ENCODE measurements at regions not wholly inside any gene's neighbourhood (a gene's known extent, or its start where the extent isn't known, plus 50 kb on each side); places are given as distances from the start of the nearest gene placed in this dataset.

DNA sequence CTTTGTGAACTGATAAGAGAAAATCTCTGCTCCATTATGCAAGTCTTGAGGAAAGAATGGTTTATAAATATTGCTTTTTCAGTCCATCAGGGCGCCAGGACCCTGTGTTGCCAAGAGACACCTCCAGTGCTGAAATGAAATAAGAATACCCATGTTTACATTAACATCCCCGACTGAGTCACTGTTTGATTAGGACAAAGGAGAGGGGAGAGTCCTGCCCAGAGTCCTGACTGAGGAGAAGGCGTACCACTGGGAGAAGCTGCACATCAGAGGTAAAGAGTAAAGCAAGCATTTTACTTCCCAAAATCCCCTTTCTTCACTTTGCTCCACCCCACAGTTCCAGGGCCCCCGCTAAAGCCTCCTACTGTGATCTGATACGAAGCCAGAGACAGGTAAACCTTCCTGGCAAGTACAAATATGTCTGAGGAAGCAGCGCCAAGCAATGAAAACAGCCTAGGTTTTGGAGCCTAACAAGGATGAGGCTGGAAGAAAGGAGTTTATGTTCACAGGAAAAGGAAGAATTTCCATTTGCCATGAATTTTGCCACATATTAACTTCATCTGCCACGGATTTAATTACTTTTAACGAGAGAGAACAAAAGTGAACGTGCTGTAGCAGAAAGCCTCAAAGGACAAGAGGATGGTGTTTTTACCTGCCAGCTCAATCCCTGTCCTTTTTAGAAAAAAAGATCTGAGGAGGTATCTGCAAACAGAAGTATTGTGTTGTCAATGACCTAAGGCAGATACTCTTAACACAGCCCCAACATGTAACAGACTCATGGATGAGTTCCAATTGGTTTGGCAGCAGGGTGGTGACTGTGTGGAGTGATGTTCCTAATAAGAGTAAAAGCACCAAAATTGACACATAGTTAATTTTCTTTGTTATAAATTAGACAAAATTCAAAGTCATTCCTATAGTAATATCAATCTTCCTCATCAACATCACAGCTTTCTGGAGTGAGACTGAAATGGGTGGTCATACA lies 209.4 kb upstream of the TLE4 start:
- DNase-seq, result no peak

DNA sequence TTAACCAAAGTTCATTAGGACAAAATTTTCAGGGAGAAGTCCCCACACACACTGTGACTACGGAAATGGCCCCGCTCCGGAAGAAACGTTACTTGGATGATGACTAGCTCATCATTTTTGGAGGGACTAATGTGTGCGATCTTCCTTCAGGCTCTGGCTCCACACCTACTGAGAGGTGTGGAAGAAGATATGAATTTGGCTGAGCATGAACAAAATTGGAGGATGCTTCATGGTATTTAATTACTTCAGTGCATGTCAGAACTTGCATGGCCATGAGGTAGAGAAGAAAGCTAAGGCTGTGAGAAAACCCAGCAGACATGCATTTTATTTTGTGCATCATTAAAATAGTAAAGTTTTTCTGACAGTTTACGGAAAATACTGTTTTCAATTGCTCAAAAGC lies 202.1 kb upstream of the TLE4 start:
- no peak for DNase-seq

DNA sequence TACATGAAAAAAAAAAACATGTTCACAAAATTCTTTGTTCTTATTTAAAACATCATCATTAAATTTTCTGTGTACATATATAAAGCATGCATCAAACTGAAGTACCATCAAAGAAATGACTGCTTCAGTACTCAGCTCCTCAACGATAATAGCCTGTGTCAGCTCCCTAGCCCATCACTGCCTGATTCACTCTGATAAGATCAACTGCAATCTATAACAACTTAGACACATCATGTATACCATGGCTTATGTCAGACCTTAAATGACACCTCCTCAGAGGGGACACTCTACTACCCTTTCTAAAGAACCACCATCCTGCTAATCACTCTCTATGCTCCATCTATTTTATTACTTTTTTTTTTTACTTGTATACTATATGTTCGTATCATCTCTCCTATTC lies 200.5 kb upstream of the TLE4 start:
- DNase-seq, result no peak

DNA sequence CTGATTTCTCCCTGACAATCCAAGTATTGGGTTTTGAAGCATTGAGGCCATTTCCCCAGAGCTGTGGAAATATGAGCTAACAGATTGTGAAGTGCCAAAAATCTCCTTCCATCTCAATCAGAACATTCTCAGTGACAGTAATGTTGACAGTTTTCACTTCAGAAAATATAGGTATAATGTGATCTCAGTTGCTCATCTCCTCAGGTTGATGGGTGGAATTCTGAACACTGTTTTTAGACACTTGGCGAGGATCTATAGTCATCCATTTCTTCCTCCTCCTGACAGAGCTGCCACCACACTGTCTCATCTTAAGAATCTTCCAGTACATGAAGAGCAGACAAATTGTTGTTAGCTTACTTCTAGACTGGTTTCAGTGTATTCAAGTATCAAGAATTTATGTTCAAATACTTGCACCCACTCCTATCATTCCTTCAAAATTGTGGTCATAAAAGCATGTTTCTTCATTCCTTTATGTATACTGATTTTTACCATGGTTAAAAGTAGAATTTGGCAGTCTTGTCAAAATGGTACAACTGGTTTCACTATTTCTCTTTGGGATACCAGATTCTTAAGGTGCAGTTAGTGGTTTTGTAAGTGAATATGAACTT lies 199.7 kb upstream of the TLE4 start:
- no peak for DNase-seq

DNA sequence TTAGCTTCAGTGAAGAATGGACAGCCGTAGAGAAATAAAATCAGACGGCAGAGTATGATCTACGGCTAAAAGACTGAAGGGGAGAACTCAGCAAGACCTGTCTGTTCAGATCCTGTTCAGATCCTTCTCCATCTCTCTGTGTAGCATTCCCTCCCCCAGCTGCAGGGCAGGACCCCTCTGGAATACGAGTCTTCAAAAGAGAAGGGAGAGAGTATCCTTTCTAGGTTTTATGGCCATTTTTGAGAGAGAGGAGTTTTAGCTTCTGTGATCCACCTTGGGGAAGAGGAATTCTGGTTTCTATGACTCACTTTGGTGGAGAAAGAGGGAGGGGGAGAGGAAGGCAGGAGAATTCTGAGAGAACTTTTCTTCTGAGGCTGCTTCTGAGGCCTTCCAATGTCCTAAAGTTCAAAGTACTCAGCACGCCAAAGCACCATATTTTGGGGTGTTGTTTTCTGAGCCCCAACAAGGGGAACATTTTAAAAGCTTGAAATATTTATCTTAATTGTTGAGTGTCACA lies 194.4 kb upstream of the TLE4 start:
- no peak for DNase-seq

DNA sequence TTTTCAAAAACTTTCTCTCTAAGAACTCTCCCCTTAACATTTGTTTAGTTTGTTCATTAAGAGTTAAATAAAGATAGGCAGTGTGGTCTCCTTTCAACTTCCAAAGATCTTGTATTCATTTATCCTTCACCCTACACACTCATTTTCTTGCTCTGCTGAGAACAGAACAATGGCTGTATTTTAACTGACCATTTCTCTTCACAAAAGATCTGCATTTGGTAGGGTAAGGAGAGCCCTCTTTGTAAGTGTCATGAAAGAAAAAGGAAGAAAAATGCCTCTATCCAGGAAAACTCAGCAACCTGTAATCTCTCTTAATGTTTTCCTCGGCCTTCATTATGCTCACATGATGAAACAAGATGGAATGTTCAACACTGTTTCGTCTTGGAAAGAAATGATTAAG lies 193.7 kb upstream of the TLE4 start:
- no peak for DNase-seq

DNA sequence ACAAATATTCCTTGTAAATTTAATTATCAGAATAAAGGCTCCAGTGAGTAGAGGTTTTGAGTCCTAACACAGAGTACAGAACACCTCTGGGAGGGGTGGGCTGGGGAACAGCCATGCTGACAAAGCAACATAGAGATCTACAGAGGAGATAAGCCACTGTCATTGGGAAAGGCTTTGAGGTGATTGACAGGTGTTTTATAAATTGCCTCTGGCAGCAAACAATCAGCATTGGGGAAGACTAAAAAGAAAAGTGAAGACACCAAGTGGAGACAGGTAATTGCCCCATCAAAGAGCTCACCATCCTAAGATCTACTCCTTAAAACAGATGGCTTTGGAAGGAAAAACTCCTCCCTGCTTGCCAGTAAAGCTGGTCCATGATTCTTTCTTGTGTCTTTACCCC lies 189.7 kb upstream of the TLE4 start:
- DNase-seq, result no peak

DNA sequence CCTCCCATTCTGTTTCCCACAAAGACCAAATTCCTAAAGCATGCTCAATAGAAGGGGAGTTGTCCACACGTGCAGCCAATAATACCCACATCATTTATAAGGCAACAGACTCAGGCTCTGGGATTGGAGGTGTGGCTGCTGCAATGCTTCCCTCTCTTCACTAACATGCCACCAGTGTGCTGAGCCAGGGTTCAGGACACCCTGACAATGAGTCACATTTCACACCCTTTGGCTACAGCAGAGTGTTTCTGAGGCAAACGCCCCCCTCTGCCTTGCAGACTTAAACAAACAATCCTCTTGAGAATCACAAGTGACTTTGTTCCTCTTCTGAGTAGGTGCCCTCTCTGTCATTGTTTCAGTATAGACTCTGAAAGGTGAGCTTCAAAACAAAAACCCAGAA lies 189.3 kb upstream of the TLE4 start:
- DNase-seq, result no peak

DNA sequence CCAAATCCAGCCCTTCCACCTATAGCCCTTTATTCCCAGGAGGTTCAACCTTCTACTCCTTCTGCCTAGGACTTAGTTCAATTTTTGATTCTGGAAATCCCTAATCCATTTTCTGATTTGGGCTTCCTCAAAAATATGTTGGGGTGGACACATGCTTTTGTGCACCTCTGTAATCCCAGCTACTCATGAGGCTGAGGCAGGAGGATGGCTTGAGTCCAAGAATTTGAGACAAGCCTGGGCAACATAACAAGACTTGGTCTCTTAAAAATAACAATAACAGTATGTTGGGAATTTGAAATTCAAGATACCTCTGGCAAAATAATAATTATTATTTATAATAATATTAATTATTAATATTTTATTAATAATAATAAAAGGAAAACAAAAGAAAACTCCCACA lies 188.7 kb upstream of the TLE4 start:
- no peak for DNase-seq

DNA sequence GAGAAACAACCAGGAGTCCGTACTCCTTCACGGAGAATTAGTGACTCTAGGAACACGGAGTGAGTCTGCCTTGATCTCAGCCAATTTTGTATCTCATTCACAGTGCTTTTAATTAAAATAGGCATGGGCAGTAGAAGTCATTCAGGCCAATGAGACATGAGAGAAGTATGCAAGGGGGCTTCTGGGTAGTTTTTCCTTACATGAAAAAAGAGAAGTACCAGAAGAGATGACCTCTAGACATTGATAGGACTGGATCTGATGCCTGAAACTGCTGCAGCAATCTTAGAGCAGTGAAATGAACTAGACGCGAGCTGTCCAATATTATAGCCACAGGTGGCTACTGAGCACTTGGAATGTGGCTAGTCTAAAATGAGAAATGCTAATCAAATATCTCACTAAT lies 187.7 kb upstream of the TLE4 start:
- DNase-seq, result no peak

DNA sequence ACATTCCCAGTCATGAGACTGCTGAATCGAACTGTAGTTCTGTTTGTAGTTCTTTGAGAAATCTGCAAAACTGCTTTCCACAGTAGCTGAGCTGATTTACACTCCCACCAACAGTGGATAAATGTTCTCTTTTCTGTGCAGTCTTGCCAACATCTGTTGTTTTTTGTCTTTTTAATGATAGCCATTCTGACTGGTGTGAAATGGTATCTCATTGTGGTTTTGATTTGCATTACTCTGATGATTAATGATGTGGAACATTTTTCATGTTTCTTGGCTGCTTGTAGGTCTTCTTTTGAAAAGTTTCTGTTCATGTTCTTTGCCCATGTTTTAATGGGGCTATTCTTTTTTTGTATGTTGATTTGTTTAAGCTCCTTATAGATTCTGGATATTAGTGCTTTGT lies 187.3 kb upstream of the TLE4 start:
- DNase-seq, result no peak

DNA sequence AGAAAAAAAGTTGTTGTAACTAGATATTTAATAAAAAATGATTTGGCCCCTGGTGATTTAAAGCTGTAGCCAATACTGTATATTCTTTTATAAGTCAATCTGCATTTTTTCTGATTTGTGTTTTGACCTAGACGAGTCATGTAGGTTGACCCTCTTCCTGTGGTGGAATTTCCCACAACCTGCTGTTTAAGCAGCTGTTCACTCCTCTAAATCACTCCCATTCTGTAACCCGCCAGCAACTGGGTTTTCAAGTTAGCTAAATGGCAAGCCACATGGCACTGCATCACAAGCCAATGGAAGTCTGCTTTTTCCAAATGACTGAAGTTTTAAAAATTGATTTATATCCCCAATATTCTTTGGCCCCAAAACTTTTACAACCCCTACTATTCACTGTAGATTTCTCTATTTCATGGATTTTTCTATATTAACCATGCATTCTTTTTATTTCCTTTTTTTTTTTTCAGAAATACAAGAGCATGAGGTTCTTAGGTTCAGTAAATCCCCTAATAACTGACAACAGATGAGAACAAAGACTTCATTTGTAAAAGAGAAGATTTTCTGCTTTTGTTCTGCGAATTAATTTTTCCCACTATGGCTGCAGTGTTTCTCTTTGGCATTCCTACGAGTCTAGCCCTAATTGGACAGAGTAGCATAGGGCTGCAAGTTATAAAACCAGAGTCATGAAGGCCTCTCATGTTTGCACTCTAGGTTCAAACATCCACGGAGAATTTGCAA lies 184.5 kb upstream of the TLE4 start:
- no peak for DNase-seq

DNA sequence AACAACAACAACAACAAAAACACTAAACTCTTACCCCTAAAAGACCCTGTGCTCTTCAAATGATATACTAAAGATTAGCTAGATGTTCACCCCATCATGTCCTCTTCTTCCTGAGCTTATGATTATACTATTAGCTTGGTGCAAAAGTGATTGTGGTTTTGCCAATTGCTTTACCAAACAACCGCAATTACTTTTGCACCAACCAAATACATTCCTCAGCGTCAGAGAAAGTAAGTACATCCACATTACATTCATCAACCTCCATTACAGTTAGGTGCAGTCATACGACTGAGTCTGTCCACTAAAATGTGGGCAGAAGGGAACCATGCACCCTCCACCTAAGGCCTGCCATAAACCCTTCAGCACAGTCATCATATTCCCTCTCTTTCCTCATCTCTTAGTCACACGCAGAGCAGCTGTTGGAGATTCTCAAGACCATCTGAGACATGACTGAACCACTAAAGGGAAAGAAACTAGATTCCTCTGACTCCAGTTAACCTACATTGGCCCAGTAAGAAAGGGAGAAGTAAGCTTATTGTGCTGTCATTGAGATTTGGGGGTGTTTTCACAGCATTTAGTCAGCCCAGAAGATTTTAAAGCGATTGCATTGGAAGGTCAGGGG lies 181.6 kb upstream of the TLE4 start:
- DNase-seq, result no peak

DNA sequence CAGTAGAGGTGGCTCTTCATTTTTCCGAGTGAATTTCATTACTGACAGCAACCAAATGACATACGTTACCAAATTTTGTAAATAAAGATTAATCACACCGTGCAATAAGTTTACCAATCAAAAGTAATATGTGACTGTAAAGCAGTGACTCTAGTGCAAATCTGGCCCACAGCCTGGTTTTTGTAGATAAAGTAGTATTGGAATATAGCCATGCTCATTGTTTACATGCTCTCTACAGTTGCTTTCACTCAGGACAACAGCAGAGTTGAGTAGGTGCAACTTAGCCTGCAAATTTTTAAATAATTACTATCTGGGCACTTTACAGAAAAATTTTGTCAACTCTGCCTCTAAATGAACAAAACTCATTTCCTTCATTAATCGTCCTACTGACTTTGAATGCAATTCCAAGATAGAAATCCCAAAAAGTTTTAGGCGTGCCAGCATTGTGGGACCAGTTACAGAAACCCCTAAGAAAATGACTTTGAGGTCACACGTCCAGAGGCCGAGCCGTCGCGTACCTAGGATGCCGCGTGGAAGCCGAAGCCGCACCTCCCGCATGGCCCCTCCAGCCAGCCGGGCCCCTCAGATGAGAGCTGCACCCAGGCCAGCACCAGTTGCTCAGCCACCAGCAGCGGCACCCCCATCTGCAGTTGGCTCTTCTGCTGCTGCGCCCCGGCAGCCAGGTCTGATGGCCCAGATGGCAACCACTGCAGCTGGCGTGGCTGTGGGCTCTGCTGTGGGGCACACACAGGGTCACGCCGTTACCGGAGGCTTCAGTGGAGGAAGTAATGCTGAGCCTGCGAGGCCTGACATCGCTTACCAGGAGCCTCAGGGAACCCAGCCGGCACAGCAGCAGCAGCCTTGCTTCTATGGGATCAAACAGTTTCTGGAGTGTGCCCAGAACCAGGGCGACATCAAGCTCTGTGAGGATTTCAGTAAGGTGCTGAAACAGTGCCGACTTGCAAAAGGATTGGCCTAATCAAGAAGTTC lies 180.7 kb upstream of the TLE4 start:
- no peak for DNase-seq

DNA sequence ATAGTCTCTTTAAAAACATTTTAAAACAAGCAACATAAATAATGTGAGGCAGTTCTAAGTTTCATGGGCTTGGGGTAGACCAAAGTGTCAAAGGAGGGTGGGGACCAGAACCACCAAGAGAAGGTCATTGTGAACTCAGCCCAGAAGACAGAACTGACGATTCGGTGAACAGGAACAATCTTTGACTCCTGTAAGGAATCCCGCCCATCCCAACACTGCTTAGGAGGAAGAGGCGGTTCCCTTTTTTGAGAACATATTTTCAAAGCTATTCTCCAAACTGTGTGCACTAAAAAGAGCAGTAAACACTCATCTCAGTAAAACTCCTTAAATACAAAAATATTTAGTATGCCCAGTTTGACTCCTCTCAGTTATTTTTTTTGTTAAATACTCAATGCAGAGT lies 176.5 kb upstream of the TLE4 start:
- DNase-seq, result peak; percentile 14

DNA sequence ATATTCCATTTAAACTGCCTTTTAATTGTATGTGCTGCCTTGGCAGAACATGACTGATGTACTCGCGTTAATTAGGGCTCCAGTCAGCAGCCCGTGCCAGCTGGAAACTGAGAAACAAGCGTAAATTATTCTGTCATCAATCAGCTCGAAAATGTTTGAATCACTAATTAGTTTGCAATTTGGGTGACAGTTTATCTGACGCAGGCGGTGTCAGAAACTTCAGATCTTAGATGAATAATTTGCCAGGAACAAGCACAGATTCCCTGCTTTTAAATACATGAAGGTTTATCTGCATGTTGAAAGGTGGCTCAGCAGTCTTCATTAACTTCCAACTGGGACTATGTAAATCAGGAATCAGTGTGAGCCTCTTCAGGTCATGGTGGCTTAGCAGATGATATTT lies 176.0 kb upstream of the TLE4 start:
- no peak for DNase-seq

DNA sequence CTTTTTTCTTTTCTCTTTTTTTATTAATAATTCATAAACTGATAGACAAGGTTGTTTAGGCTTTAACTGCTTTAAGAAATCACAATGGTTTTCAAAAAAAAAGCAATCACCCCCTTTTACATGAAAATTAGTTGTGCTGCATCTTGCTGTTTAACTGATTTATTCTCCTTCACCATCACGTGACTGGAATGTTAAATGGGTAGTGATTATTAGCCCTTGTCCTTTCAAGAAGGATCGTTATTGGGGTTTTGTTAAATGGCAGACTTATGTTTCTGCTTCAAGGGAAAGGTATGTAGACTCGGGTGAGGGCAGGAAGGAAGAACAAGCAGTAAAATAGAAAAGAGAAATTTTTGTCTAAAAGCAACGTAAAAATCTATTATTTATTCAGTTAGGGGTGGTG lies 175.6 kb upstream of the TLE4 start:
- DNase-seq, result no peak

DNA sequence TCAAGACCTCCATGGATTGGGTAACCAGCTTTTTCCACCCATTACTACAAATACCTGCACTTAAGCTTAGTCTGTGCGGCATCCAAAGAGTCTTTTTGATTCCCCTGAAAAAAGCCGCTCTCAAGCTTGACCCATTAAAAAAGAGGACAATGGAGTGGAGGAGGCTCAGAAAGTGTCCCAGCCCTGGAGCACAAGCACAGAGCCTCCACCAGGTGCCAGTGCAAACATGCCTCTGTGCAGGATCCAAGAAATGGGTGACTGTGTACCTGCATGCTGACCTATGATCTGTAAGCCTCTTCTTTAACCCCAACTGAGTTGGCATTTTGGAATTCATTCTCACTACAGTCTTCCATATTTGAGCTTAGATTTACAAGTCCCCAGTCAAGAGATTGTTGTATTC lies 168.3 kb upstream of the TLE4 start:
- DNase-seq, result no peak

DNA sequence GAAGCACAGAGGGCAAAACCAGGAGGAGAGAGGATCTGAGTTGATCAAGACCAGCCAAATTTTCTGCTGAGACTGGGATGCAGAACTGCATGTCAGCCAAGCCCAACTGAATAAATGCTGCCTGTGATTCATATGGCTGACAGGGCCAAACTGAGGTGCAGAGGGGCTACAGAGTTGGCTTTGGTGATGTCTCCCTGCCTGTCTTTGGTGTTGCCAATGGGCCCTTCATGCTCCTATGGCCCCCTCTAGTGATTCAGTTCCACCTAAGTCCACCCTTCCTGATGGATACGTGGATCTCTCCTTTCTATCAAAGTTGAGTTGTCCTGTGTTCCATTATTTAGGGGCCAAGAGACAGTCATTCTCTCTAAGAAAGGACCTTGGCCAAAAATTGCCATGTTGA lies 163.6 kb upstream of the TLE4 start:
- DNase-seq, result no peak

DNA sequence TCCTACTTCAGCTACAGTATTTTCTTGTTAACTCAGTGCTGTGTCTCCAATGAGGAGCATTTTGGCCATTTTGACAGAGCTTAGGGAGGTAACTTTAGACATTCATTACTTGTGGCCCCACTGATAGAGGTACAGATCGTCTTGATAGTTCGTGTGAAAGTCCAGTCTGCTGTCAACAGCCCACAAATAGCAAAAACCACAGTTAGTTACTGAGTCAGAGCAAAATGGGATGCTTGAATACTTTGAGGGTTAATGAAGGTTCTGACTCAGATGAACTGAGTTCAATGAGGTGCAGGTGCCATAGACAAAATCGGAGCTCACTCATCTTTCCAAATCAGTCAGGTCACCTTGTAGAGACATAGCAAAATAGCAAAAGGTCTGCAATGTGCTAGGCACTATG lies 163.1 kb upstream of the TLE4 start:
- DNase-seq, result no peak

DNA sequence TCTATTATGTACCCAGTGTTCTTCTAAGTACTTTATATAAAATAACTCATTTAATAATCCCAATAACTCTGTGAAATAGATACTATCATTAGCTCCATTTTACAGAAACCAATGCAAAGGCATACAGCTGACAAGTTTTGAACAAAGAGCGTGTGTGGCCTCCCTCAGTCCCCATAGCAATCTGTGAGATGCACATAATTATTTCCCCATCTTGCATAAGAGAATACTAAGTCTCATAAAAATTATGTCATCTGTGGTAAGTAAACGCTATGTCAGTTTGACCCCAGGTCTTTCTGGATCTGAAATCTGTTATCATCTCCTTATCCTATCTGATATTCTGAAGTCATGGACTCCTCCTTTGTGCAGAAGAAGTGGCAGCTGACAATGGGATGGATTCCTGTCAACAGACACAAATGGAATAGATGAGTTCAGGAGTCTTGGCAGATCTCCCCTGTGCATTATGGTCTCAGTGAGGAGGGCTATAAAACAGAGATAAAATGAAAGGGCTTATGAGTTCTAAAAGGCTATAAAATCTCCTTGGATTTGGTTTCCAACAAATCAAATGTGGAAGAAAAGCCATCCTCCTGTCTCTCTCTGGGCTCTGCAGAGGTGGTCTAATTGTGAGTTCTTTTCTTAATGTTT lies 162.5 kb upstream of the TLE4 start:
- no peak for DNase-seq
